Hepatic stellate cell (primary cell): ENCODE measurements at regions not wholly inside any gene's neighbourhood (a gene's known extent, or its start where the extent isn't known, plus 50 kb on each side); places are given as distances from the start of the nearest gene placed in this dataset.

ENCODE experiments used
- DNase-seq: peaks from one replicate; pipeline ENCODE4 v3.0.0; 2011; ENCODE audit warnings: low spot score

DNA sequence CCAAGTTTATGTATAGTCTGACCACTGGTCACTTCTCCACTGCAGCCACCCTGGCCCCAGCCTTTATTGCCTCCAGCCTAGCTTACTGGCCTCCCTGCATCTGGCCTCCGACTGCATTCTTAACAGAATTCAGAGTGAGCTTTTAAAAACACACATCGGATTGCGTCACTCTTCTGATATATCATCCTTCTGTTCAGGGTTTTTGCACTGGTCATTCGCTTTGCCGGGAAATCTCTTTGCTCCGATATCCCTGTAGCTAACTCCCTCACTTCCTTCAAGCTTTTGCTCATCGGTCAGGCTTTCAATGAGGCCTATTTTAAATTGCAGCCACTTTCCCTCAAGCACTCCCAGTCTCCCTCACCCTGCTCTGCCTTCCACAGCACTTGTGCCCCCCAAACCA, 101.6 kb upstream of the DLX2 start:
- DNase-seq = no peak

DNA sequence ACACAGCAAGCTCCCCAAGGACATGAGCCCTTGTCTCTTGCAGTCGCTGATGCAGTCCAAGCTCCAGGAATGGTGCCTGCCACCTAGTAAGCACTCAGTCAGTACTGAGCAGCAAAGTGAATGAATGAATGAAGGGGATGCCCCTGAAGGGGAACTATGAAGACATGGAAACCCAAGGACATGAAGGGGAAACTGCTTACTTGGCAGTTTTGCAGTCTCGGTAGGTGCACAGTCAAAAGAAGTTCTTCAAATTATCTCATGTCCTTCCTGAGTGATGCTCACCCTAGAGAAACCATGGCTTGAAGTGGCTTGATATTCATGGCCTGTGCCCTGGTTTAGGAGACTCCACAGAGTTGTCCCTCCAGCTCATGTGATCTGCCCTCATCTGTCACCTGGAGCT, 102.1 kb upstream of the DLX2 start:
- DNase-seq = no peak

DNA sequence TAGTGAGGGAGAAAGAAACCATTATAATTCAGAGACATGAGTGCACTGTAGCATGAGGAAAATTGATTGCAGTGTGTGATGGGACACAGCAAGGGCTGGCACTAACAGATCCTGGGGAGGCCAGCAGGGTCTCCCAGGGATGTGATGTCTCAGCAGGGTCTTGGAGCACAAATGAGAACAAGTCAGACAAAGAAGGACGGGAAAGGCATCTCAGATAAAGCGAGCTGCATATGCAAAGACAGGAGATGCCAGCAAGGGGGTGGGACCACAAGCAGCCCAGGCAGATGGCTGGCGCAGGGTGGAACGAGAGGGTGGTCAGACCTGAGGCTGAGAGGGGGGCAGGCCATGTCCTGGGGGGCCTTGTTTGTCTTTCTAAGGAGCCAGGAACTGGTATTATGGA, 102.6 kb upstream of the DLX2 start:
- DNase-seq = no peak

DNA sequence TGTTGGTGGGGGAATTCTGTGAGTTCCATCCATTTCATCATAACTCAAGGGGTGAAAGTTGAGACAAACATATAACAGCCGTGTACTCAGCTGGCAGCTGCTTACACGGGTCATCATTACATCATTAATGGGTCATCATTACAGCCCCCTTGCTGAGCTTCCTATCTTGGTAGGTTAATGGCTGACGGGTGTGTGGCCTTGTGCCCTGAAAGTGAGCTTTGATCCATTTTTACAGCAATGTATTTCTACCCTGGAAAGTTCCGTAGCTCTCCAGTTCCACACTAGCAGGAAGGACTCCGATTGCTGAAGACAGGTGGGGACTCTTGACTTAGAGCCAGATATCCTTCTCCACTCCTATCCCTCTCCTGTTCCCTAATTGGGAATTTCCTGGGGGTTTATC, 105.2 kb upstream of the DLX2 start:
- DNase-seq = no peak

DNA sequence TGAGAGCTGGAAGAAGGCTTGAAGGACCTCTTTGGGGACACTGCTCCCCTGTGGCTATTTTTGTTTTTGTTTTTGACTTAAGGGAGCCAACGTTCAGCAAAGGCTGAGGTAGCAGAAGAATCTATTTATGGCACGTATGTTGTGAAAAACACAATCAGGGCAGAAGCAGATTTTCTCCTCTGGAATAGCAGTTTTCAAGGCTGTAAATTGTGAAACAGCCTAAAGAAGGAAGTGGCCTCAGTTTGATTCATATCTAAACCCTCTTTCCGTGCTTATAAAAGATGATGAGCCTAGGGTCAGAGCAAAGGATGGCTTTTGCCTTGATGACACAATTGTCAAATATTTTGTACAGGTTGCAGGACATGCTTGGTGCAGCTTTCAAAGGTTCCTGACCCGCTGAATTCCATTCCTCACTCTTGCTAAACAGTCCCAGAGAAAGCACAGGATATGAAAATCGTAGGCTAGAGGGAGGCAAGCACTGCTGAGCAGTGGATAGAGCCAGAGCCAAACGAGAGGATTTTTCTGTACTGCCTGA, 106.2 kb upstream of the DLX2 start:
- DNase-seq = peak; percentile 61

DNA sequence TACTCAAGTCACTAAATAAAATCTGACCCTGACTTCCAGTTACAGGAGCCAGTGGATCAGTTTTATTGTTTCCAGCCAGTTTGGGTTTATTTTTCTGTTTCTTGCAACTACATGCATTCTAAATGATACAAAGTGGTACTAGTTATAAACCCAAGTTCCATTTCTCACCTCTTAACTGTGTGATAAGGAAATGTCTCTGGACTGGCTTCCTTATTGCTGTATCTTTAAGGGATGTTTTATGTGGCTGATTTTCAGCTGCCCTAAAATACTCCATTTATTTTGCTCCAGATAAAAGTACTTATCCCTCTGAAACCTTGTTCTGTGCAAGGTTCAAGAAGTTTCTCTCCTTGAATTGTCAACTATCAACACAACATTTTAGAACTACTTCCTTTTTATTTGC, 107.9 kb upstream of the DLX2 start:
- DNase-seq = no peak

DNA sequence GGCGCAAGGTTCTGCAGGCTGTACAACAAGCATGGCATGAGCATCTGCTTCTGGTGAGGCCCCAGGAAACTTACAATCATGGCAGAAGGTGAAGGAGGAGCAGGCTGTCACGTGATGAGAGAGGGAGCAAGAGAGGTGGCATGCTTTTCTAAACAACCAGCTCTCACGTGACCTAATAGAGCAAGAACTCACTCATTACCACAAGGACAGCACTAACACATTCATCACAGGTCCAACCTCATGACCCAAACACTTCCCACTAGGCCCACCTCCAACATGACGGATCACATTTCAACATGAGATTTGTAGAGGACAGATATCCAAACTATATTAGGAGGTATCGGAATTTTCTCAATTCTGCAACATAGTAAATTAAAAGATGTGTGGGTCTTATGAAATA, 108.8 kb upstream of the DLX2 start:
- DNase-seq = no peak

DNA sequence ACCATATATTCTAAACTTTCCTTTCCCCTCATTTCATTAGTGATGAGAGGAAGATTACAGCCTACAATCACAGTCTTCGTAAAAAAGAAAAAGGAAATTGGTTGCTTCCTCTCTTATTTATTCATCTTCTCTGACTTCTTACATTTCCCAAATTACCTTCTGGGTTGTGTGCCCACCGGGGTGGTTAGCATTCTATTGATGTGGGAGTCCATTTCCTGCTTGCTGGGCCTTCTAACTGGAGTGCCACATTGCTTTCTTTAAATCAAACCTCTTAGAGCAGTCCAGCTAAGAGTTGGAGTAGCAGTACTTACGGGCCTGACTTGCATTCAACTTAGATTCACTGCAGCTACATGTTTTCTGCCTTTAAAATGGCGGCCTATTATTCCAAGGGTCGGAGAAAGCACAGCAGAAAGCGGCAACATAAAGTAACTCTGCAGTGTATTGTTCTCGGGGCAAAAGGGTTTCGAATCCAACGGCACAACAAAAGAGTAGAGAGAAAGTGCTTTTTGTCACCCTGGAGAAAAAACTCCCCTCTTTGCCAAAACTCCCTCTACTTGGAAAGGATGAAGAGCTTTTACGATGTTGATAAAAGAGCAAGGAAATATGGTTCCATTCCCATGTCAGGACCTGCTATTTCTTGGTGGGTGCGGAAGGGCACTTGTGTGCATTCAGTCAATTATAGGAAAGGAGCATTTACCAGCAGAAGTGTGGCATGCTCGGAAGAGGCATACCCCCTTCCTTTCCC, 110.6 kb upstream of the DLX2 start:
- DNase-seq = no peak

DNA sequence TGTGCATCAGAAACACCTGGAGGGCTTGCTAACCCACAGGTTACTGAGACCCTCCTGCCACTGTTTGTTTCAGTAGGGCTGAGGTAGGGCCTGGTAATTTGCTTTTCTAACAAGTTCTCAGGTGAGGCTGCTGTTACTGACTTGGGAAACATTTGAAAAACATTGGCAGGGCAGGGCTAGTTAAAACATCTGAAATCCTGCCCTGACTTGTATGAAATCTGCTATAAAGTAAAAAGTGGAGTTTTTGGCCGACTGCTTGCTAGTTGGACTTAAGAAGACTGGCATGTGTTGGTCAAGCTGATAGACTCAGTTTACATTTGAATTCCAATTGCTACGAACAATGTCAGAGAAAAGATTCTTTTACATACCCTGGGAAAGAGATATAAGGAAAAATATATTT, 111.6 kb upstream of the DLX2 start:
- DNase-seq = no peak

DNA sequence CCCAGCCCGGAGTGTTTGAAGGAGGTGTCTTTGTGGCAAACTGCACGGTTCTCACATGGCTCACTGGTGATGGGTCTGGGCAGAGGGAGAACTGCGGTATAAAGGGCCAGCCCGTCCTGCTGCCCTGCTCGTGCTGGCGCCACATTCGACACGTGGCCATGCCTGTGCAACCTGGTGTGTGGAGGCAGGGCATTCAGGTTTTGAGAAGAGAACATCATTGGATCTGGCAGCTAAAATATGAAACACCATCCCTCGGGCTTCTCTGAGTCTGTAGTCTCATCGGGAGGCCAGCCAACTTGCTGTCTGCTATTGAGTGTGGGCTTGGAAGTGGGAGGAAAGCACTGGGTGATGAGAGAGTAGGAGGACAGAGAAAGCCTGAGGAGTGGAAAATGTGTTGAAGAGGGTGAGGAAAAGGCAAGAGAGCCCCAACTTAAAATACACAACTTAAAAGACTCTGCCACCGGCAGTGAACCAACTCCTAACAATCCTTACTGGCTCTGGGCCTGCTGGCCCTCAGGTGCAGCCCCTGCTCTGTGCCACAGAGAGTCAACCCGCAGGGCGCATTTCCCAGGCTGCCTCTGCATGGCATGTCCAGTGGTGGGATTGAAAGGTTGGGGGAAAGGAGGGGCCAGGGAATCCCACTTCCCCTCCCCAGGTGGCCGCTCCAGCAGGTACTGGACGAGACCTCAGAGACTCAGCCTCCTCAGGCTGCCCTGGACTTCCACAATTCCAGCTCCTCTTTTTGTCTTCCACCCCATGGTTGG, 112.7 kb upstream of the DLX2 start:
- DNase-seq = no peak

DNA sequence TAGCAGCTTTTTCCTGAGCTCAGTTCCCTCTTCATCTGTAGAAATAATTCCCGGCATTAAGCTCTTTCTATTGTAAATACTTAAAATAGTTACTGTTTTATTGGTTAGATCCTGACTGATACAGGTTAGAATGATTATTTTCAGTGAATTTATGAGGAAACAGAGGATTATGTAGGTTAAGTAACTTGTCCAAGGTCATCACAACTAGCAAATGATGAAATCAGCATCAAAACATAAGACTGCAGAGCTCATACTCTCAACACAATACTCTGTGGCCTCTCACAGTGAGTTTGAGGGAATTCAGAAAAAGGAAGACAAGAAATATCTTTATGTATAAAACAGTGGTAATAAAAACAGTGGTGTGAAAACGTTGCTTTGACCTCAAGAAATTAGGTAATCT, 113.2 kb upstream of the DLX2 start:
- DNase-seq = no peak

DNA sequence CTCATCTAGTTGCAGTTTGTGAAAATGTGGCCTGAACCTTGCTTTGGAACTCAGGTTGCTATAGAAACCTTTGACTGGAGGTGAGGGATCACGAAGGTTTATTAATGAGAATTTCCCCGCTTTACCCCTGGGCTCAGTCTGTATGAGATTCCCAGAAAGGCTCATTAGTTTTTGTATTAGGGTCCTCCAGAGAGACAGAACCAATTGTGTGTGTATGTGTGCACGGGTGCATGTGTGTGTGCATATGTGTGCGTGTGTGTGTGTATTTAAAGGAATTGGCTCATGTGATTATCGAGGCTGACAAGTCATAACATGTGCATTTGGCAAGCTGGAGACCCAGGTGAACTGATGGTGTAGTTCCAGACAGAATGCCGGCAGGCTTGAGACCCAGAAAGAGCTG, 113.8 kb upstream of the DLX2 start:
- DNase-seq = no peak

DNA sequence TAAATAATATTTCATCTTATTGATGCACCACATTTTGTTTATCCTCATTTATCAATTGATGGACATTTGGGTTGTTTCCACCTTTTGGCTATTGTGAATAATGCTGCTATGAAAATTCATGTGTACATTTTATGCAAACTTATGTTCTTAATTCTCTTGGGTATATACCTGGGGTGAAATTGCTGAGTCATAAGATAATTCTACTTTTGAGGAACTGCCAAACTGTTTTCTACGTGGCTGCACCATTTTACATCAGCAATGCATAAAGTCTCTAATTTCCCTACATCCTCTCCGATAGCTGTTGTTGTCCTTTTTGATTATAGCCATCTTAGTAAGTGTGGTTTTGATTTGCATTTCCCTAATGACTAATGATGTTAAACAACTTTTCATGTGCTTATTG, 116.5 kb upstream of the DLX2 start:
- no peak for DNase-seq

DNA sequence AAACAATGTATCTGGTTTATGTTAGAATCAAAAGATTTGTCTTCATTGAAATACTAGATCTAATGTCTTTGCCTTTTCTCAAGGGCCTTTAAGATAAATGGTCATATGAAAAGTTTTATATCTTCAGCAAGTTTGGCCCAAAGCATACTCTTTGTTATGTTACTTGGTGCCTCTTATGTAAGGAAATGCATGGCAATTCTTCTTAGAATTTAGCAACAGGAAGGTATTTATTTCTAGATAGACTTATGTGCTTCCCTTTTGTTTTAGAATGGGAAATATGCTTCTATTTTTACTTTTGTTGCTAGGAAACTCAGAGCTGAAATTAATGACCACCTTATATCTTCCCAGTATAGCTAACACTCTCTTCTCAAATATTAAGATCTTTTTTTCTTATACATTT, 117.4 kb upstream of the DLX2 start:
- no peak for DNase-seq

DNA sequence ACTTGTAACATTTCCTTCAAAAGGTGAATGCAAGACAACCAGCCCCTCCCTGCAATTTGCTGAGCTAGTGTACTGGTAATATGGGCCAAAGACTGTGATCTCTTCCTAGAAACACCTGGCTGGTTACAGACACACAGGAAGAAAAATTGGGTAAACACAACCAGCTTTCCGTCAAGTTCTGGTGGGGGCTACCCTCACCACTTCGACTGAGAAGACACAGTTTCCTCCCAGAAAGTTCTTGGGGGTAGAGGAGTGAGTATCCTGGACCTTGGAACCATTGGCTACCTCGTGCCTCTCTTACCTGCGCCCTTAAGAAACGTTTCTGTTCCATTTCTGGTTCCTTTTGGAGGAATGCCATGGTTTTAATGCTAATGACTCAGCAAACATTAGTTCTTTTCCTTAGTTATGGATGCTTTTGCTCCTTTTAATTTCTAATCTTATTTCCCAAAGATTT, 120.9 kb upstream of the DLX2 start:
- no peak for DNase-seq

DNA sequence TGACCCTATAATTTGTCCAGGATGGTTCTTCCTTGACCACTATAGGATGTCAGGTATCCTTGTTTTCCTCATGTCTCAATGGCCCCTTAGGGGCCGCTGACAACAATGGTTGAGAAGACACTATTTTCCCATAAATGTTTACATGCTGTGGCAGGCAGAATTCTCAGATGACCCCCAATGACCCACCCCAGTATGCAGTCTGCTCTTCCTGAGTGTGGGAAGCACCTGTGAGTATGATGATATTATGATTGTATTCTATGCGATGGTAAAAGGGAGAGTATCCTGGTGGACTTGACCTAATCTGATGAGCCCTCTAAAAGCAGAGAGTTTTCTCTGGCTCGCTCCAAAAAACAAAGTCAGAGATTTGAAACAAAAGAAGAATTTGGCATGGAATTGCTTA, 123.1 kb upstream of the DLX2 start:
- no peak for DNase-seq

DNA sequence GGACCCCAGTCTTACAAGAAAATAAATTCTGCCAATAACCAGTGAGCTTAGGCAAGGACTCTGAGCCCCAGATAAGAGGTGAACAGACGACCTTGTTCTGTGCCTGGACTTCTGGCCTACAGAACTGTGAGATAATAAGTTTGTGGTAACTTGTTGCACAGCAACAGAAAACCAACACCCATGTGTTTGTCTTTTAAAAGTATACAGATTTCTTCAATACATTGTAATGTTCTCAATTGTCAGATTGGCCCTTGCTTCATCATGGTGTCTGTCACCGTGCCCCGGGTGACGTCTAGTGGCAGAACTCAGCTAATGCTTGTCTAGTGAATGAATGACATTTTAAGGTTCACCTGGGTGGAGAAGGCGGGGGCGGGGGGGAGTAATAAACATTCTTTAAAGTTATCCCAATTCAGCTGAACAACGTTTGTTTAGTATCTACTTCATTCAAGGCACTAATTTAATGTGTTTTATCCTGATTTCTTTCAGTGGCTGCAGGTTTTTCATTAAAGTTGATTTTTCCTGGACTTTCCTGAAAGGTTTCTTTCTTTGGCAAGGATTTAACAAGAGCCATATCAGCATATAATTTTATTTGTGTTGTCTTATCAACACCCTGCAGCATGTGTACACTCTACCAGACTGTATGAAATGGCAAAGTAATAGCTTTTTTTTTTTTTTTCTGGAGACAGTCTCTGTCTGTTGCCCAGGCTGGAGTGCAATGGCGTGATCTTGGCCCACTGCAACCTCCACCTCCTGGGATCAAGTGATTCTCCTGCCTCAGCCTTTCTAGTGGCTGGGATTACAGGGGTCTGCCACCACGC, 123.8 kb upstream of the DLX2 start:
- no peak for DNase-seq

DNA sequence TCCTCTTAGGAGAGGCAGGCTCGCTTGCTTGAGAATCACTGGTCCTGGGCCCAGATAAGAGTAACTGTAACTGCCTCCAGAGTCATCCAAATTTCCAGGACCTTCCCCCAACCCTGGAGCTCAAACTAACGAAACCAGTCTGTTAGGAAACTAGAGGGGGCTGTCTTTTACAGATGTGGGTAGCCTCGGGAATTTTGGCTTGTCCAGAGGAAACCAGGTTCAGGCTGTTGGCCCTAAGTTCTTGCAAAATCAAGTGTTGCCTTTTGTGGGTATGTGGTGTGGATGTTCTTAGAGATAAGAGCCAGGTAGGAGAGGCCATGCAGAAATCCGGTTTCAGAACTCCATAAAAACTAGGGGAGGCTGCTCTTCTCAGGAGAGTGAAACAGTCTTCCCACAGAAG, 125.0 kb upstream of the DLX2 start:
- no peak for DNase-seq

DNA sequence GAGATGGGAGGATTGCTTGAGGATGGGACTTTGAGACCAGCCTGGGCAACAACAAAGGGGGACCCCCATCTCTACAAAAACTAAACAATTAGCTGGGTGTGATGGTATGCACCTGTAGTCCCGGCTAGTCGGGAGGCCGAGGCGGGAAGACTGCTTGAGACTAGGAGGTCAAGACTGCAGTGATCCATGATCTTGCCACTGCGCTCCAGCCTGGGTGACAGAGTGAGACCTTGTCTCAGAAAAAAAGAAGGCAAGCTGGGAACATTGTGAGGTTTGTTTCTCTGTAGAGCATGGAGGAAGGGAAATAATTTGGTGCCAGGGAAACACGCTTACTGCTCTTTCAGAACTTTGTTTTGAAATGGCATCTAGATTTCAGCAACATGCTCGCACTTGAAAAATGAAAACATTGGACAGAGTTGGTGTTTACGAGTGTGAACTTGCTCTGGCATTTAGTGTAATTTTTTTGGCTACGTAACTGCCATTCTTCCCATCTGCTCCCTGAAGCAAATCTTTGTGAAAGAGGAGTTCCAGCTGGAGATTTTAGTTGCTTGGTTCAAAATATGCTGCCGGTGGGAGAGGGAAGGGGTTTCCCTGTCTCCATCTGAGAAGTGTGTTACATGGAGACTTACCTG, 125.6 kb upstream of the DLX2 start:
- no peak for DNase-seq

DNA sequence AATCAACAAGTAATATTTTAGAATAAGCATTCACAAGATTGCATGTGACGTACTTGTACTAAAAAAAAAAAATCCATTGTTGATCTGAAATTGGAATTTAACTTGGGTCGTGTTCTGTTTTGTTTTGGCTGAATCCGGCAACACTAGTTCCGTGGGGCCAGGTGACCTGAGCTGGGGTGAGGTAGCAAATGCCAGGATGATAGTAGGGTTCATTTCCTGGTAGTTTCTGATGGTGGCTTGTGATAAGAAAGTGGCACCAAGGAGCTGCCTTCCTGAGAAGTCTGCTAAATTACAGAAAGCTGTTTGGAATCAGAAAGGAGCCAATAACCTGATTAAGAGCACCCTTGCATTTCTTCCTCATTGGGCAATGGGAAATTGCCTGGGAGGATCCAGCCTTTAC, 126.4 kb upstream of the DLX2 start:
- no peak for DNase-seq

DNA sequence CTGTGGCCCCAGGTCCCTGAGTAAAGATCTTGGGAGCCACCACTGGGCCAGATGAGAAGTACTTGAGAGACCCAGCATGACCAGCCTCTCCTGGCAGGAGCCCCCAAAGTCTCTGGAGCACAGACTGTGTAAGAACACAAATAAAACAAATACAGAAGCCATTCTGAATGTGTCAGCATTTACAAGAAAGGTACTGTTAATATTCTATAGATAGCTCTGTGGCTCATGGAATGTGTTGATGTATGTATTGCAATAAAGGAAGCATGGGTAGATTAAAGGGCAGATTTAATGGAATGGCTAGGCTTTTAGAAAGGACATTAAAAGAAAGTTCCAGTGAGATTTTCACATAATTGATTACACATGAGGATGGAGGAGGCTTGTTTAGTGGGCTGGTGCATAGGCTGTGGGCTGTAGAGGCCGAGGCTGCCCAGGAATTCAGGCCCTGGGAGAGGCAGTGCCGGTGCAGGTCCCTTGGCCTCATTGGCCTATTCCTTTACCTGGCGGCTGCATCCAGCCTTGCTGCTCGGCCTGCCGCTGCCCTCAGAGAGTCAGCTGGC, 127.7 kb upstream of the DLX2 start:
- no peak for DNase-seq

DNA sequence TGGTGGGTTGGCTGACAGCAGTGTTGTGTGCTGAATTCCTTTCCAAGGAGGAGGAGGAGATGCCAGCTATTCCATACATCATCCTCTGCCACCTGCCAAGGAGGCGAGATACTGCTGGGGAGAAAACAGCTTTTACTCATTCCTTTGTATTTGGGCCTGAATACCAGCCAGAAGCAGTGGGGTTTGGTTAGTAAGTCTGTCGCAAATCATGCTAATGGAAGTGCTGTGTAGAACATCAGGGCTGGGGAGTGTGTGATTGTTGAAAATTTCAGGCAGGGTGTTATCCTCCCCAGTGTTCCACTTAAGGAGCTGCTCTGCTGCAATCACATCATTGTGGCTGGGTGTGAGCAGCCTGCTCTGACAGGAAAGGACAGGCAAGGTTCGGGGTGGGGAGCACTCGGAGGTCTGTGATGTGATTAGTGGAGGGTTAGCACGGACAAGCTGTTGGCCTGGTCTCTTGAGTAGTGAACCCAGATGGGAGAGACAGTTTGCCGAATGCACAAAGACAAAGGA, 128.2 kb upstream of the DLX2 start:
- DNase-seq = no peak
